Endothelial cell of umbilical vein (primary cell): ENCODE measurements at regions not wholly inside any gene's neighbourhood (a gene's known extent, or its start where the extent isn't known, plus 50 kb on each side); places are given as distances from the start of the nearest gene placed in this dataset.

Experiments used
- BruUV-seq: library from RNA; stranded (reverse); fragments of 400-500 nt; replicated peaks from 2 replicates; lab custom pipeline; 2021; lab: Mats Ljungman, UMichigan
- CTCF ChIA-PET: fragments of 300-600, 350-600 bp; sonication (Branson Sonifier 250); formaldehyde crosslinking; loops from one replicate; lab custom pipeline; 2021; ENCODE audit warnings: antibody characterized with exemption, inconsistent platforms; lab: Charles Lee
- POLR2A ChIA-PET: fragments of 300-600, 350-600 bp; sonication (Branson Sonifier 250); formaldehyde crosslinking; loops from one replicate; lab custom pipeline; 2021; ENCODE audit warnings: antibody characterized with exemption, inconsistent platforms; lab: Charles Lee
- DNase-seq: peaks from one replicate; pipeline ENCODE4 v3.0.0-alpha.2; 2011; ENCODE audit warnings: low read depth, low spot score
- FAIRE-seq: peaks from 2 replicates; lab custom pipeline; 2011; peaks lifted over from hg19 to GRCh38; lab: Jason Lieb, UNC
- H2AFZ ChIP-seq: 2 replicates; pipeline ENCODE4 v1.6.0; 2012; ENCODE audit warnings: low read depth, low read length, control low read depth, inconsistent platforms
- H3K27ac ChIP-seq: 2 replicates; pipeline ENCODE4 v1.5.1; 2011; ENCODE audit warnings: low read depth, mild to moderate bottlenecking, control low read depth, low read length, moderate library complexity; ENCODE audit not compliant: insufficient read depth
- H3K27me3 ChIP-seq, 2 experiments: 2 replicates each; pipeline versions ENCODE4 v1.6.0 to v1.6.1; 2011; ENCODE audit warnings: low read length in 2 of 2, mixed read lengths in 1 of 2; ENCODE audit not compliant: control insufficient read depth in 2 of 2, insufficient read depth in 2 of 2
- H3K36me3 ChIP-seq, 2 experiments: 2 replicates in 1 of 2; 3 replicates in 1 of 2; pipeline ENCODE4 v1.5.1; 2011; ENCODE audit warnings: low read length in 2 of 2, mild to moderate bottlenecking in 1 of 2, moderate library complexity in 1 of 2; ENCODE audit not compliant: control insufficient read depth in 2 of 2, insufficient read depth in 2 of 2; ENCODE audit errors: extremely low read depth in 1 of 2
- H3K4me1 ChIP-seq: 3 replicates; pipeline ENCODE4 v1.5.1; 2011; ENCODE audit warnings: mild to moderate bottlenecking, low read length; ENCODE audit not compliant: control insufficient read depth, insufficient read depth; ENCODE audit errors: extremely low read depth
- H3K4me2 ChIP-seq: 2 replicates; pipeline ENCODE4 v1.6.1; 2011; ENCODE audit warnings: low read length, control low read depth, mixed read lengths; ENCODE audit not compliant: insufficient read depth
- H3K4me3 ChIP-seq, 3 experiments: fragments of 200-600 bp in 1 of 3; sonication (generic), shearing (Covaris generic) in 1 of 3; replicated peaks in 1 of 3; 2 replicates each; pipeline ENCODE4 v1.5.1; 2011 to 2016; ENCODE audit warnings: control low read depth in 3 of 3, low read length in 3 of 3, mild to moderate bottlenecking in 2 of 3, inconsistent platforms in 1 of 3, low read depth in 1 of 3, moderate library complexity in 1 of 3; ENCODE audit not compliant: insufficient read depth in 1 of 3
- H3K79me2 ChIP-seq: 2 replicates; pipeline ENCODE4 v1.6.0; 2012; ENCODE audit warnings: low read length, inconsistent platforms; ENCODE audit not compliant: control insufficient read depth, insufficient read depth
- H3K9ac ChIP-seq: replicated peaks from 2 replicates; pipeline ENCODE3; 2011; ENCODE audit warnings: low read length, control low read depth; ENCODE audit not compliant: insufficient read depth; ENCODE audit errors: extremely low read depth
- H3K9me1 ChIP-seq: replicated peaks from 3 replicates; pipeline ENCODE4 v1.6.0; 2011; ENCODE audit warnings: mild to moderate bottlenecking, low read length; ENCODE audit not compliant: control insufficient read depth, insufficient read depth; ENCODE audit errors: extremely low read depth
- H3K9me3 ChIP-seq: replicated peaks from 2 replicates; pipeline ENCODE4 v1.5.1; 2012; ENCODE audit warnings: low read length, inconsistent platforms; ENCODE audit not compliant: control insufficient read depth, insufficient read depth
- H4K20me1 ChIP-seq: replicated peaks from 2 replicates; pipeline ENCODE3; 2011; ENCODE audit warnings: mild to moderate bottlenecking, low read length; ENCODE audit not compliant: control insufficient read depth, insufficient read depth; ENCODE audit errors: extremely low read depth
- CTCF ChIP-seq, 2 donors: IDR thresholded peaks; 1 replicate in 1 of 2; 2 replicates in 1 of 2; pipeline ENCODE4 v1.5.1; 2011; ENCODE audit warnings: low read length in 2 of 2, mild to moderate bottlenecking in 2 of 2, moderate library complexity in 2 of 2, control low read depth in 1 of 2, inconsistent platforms in 1 of 2, low read depth in 1 of 2; ENCODE audit not compliant: insufficient read depth in 1 of 2; ENCODE audit errors: extremely low read depth in 1 of 2
- EZH2 ChIP-seq: IDR thresholded peaks from 2 replicates; pipeline ENCODE4 v1.6.1; 2012; ENCODE audit warnings: borderline replicate concordance, low read depth, mild to moderate bottlenecking, moderate library complexity, low read length, inconsistent platforms; ENCODE audit not compliant: severe bottlenecking
- GATA2 ChIP-seq: IDR thresholded peaks from 2 replicates; pipeline ENCODE4 v1.7.0; 2011; ENCODE audit warnings: low read depth, mild to moderate bottlenecking, moderate library complexity, mixed read lengths, low read length; ENCODE audit not compliant: insufficient read length, insufficient read depth
- JUN ChIP-seq: IDR thresholded peaks from 2 replicates; pipeline ENCODE4 v1.6.1; 2011; ENCODE audit warnings: borderline replicate concordance, low read depth; ENCODE audit not compliant: insufficient read length, insufficient read depth
- POLR2A ChIP-seq: IDR thresholded peaks from 2 replicates; pipeline ENCODE4 v1.6.1; 2012; ENCODE audit warnings: low read depth, mild to moderate bottlenecking, control low read depth, low read length
- POLR2AphosphoS5 ChIP-seq: IDR thresholded peaks from 2 replicates; pipeline ENCODE4 v1.6.1; 2012; ENCODE audit warnings: low read depth, mild to moderate bottlenecking, control low read depth, low read length, moderate library complexity; ENCODE audit not compliant: insufficient read depth
- dilution Hi-C: fragments of 300-500 bp; cut with MboI; formaldehyde crosslinking; loops from one replicate; pipeline ENCODE4 v1.15.0; 2019; ENCODE audit warnings: low sequenced_read_pairs; ENCODE audit not compliant: extremely low pct_ligation_motif_present
- intact Hi-C: fragments of 100-400 bp; cut with micrococcal nuclease; formaldehyde crosslinking; loops from one replicate; pipeline ENCODE4 v1.10.0; 2022
- TF ChIP-seq, protein P1 (sequence below): IDR thresholded peaks from 2 replicates; pipeline ENCODE4 v1.6.1; 2011; ENCODE audit not compliant: insufficient read depth, insufficient read length

- Histone ChIP-seq H3K79me2 (no peaks in the 10 kb centered on the region), H3K9me3 (no peaks in the 10 kb centered on the region), H3K27me3 (peaks cover 44 to 67% of the 10 kb centered on the region in 2 experiments), H3K27ac (no peak overlapping the region), H3K9me1 (no peaks in the 10 kb centered on the region), H2AFZ (peak overlapping the region; percentile 42), H3K36me3 (no peaks in the 10 kb centered on the region), H3K9ac (no peak overlapping the region), H3K4me1 (peaks cover 6% of the 10 kb centered on the region), H3K4me2 (peak overlapping the region; percentile 49), H3K4me3 (peak overlapping the region in 1 of 3 experiments; percentile 17), H4K20me1 (peaks cover 2% of the 10 kb centered on the region)
- no peak for FAIRE-seq
- BruUV-seq = no TSS peak
- dilution Hi-C loops = no loop called here
- ChIA-PET POLR2A (no interaction called here), CTCF (interaction anchor here (4.3 to 8.0 kb wide), 2 partner anchors 177 to 633 kb away, joined by 64 to 162 read pairs; no protein-coding TSS in a partner anchor)
- TF ChIP-seq GATA2 (no peak), EZH2 (peak; percentile 98)
- DNase-seq = no peak
- intact Hi-C loops = no loop called here
Observed at GRCh38 chr2:118223992-118224894, 136.0 kb downstream of the INSIG2 start.

DNA sequence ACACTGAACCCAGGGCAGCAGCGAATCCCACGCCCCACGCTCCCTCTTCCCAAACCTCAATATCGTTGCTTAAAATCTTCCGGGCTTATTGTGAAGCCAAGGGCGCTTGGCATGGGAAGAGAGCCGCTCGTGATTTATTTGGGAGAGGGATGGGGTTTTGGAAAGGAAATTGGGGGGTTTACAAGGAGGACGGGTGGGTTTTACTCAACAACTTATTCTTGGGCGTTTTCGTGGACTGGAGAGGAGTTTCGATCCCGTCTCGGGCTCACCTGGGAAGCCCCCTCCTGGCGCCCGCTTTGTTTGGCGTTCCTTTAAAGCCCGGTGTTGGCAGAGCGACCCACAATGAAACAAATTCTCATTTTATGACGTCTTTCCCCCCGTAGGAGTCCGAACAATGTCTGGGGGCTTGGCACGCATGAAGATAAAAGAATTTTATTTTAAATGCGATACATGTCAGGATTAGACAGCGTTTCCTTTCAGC lies 135.3 kb downstream of the INSIG2 start:
- CTCF ChIA-PET = interaction anchor here (0.9 to 8.0 kb wide), 3 partner anchors 176 to 643 kb away, joined by 3 to 162 read pairs (median 64); no protein-coding TSS in a partner anchor
- DNase-seq (no peak), FAIRE-seq (no peak)
- Histone ChIP-seq H3K27me3 (peaks cover 44 to 65% of the 10 kb centered on the region in 2 experiments), H2AFZ (no peak overlapping the region), H3K9ac (no peak overlapping the region), H3K4me1 (peaks cover 6% of the 10 kb centered on the region), H3K79me2 (no peaks in the 10 kb centered on the region), H3K27ac (no peak overlapping the region), H3K4me2 (peak overlapping the region; percentile 49), H3K9me1 (no peaks in the 10 kb centered on the region), H3K4me3 (no peak overlapping the region), H3K36me3 (no peaks in the 10 kb centered on the region), H3K9me3 (no peaks in the 10 kb centered on the region), H4K20me1 (peaks cover 2% of the 10 kb centered on the region)
- intact Hi-C loops = no loop called here
- TF ChIP-seq CTCF (IDR thresholded peaks at IDR 0.05; ENCODE audit: extremely low read depth in 1 of 2, insufficient read depth in 1 of 2, low read depth in 1 of 2, low read length in 2 of 2) (no peak), EZH2 (peak; percentile 36), POLR2AphosphoS5 (no peak), POLR2A (no peak), JUN (no peak)
- TF ChIP-seq, protein P1, sequence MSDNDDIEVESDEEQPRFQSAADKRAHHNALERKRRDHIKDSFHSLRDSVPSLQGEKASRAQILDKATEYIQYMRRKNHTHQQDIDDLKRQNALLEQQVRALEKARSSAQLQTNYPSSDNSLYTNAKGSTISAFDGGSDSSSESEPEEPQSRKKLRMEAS = no peak
- no TSS peak for BruUV-seq
- POLR2A ChIA-PET = no interaction called here
- dilution Hi-C loops = no loop called here
